NOMO-1 (cell line): ENCODE measurements at regions not wholly inside any gene's neighbourhood (a gene's known extent, or its start where the extent isn't known, plus 50 kb on each side); places are given as distances from the start of the nearest gene placed in this dataset.

Source experiments
- DNase-seq, 2 experiments: peaks; one replicate each; lab custom pipeline; 2025; ENCODE audit not compliant: unreplicated experiment in 2 of 2; lab: John Stamatoyannopoulos, UW

DNA sequence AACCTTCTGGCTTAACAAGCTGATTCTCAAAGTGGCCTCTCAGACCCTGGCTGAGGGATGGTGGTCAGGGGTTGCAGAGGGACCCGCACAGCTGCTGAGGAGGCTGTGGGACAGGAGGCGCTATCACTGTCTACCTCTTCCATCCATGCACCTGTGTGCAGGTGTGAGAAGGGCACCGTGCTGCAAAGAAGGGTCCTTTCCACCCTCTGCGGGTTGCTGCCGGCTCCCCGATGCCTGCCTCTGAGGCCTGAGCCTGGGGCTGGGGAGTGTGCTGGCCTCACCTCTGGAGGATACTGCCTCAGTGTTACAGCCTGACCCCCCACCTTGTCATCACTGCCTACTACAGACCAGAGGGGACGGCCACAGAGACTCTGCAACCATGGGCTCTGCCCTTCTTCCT lies 66.1 kb upstream of the B3GAT1 start:
- no peak for DNase-seq

DNA sequence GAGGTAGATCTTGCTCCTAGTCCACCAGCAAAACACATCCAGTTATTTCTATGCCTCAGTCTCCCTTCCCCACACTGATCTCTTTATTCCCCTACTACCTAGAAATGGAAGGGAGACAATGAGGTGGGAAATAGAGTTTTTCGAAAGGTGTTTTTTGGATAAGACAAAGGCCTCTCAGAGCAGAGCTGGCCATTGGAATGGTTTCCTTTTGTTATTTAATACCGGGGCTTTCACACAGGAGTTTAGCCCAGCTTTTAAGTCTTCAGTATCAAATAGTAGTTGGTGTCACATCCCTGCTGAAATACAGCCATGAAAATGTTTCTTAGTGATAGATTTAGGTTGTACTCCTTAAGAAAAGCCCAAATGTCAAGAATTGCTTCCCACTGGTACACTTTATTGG lies 65.4 kb upstream of the B3GAT1 start:
- DNase-seq = no peak

DNA sequence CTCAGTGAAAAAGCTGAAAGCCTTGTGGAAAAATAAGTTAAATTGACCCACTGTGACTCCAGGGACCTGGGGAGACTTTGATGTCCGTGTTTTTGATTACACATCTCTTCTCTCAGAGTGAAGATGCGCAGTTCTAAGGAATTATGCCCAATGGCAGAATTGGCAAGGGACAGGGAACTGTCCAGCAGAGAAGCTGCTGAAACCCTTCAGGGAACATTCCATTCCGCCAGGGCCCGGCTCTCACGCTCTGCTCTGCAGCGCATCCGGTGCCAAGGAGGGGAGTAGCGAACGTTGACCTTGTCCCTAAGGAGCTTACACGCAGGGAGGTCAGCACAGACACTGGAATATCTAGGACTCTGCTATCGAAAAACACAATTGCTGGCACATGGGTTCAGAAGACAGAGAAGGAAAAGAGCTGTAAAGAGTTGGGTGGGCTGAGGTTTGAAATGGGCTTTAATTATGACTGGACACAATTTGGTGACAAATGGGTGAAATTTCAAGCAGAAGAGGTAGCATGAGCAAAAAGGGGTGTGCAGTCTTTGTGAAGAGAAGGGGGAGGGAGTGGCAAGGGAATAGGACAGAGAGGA lies 64.5 kb upstream of the B3GAT1 start:
- no peak for DNase-seq

DNA sequence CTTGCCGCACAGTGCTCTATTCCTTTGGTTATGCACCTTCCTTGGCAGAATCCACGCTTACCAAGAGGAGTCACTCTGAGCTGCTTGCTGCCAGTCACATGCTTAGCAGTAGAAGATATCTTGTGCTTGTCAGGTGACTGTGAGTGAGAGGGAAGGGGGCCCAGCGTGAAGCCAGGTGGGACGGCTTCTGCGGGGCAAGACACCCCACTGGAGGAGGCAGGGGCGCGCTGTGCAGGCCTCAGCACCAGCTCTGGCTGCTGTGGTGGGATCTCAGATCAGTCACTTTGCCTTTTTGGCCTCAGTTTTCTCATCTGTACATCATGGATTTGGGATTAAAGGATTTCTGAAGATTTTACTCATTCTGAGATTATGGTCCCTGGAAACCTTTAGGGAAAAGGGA lies 63.9 kb upstream of the B3GAT1 start:
- DNase-seq = no peak

DNA sequence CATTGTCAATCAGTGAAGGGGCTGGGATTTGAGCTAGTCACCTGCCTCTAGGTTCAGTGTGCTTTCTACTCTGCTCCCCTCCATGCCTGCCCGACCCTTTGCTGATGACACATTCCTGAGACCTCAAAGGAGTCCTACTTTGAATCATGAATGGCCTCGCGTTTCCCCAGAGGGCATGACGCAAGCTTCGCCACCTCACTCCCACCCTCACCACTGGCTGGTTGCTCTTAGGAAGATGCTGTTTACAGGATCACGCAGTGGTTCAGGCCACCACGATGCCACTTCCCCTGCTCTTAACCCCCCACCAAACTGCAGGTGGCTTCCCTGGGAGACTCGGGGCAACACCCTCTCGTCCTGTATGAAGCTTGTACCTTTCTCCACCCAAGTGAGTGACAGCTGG lies 62.9 kb upstream of the B3GAT1 start:
- DNase-seq = no peak

DNA sequence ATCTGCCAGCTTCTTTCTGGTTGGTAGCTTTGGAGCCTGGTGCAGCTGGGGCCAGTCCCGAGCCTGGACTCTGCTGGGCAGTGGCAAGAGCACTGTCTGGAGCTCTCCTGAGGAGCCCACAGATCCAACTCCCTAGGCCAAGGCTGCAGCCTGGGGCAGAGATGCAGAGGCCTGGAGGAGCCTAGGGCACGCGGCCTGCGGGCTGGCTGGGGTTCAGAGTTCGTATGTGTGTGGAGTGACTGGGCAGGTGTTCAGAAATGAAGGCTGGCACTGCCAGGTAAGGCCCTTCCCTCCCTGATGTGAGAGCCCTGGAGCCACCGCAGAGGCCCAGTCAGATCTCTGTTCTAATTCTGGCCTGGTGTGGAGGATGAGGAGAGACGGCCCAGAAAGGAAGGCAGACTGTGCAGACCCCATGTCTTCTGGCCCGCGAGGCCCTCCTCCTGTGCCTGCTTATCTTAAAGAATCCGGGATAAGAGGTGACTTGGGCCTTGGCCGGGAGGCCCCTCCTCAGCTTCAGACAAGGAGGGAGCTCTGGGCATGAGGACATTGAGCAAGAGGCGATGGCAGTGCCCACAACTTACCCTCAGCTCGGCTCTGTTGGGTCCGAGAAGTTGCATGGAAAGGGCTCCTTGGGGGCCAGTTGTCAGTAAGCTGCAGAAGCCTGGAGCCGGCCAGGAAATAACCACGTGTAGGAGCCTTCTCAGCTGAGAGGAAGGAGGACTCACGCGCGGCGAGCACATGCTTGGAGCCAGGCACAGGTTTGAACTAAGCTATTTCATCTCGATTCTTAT lies 62.2 kb upstream of the B3GAT1 start:
- no peak for DNase-seq

DNA sequence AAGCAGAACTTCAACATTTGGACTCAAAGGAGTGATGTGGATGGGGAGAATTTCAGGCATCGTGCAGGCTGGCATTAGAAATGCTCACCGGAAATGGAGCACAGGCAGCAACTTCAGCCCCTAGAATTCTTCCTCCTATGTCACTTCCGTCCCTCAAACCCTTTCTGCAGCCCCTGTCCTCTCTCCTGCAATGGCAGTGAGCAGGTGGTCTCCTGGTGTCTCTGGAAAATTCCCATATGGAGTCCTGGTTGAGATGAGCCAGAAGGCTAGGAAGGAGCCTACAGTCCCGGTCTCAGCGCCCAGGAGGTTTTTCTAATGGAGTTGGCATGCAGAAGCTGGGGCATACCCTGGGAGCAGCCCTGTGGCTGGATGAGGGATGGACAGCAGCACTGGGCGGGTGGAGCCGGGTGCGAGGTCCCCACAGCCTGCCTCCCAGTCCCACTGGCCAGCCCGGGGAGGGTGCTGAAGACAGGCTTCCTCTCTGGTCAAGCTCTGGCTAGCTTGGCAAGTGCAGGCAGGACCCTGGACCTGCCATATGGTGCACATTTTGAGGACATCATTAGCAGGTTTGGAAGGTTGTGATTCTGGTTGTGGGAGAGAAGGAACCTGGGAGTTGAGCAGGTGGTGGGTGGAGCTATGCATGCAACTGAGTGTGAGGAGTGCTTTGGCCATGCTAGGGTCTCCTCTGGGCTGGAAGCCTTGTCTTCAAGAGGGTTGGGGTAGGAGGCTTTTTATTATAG lies 59.8 kb upstream of the B3GAT1 start:
- DNase-seq = no peak

DNA sequence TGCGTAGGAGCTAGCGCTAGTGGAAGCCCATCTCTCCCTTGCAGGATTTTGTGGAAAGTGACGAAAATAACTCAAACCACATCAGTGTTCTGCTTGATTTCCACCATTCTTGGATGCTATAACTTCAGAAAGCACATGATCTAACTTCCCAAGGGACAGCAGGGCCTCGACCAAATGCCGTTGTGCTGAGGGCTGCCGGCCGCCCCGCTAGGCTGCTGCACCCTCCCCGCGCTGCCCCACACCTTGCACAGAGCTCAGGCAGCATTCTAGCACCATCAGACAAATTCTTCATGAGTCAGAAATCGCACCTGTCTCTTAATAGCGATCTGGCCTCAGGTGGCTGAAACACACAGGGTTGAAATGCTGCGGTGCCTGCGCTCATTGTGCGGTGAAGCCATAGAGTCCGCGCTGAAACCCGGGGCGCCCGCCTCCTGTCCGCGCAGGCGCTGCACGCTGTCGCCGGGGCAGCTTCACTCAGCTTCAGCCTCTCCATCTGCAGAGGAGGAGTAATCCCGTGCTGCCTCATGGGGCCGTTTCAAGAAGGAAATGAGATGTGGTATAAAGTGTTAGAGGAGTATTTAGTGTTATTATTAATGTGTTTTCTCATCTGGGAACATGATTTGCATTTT lies 59.2 kb upstream of the B3GAT1 start:
- no peak for DNase-seq

DNA sequence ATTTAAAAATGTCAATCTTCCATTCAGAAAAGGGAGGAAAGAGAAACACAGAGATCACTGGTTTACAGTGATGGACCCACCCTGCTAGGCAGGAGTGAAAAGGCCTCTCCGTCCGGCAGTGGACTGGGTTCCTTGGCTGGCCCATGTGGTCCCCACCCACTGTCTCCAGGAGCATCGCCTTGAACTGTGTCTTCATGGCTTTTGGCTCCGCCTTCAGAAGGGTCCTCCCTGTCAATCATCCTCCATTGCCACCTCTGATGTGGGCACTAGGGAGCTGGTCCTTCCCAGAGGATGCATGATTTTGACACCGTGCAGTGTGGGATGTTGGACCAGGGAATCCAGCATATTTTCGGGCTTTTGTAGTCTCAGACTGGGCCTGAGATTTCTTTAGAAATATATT lies 58.2 kb upstream of the B3GAT1 start:
- no peak for DNase-seq

DNA sequence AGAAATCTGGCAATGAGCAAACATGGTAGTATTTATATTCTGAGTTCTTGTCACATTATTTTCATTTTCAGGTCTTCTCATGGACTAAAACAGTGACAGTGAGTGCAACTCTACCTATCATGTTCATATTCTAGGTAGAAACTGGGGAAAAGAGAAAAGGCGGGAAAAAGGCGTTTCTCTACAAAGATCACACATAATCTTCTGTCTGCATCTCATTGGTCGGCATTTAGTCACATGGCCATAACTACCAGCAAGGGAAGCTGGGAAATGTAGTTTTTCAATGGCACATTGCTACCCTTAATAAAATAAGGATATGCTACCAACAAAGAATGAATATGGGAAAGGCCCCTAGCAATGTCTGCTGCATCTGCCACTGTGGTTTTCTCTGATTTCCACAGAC lies 57.6 kb upstream of the B3GAT1 start:
- DNase-seq = no peak

DNA sequence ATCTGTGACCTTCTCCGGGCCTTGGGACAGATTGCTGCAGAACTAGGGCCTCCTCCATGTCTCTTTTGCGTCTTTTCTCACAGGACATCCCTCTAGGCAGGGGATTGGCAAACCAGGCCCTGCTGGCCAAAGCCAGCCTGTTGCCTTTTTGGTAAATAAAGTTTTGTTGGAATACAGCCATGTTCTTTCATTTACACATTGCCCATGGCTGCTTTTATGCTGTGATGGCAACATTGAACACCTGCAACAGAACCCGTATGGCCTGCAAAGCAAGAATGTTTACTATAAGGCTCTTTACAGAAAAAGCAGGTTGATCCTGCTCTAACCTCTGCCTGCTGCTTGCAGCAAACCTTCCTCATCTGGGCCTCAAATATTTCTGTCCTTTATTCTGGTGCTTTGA lies 56.8 kb upstream of the B3GAT1 start:
- no peak for DNase-seq

DNA sequence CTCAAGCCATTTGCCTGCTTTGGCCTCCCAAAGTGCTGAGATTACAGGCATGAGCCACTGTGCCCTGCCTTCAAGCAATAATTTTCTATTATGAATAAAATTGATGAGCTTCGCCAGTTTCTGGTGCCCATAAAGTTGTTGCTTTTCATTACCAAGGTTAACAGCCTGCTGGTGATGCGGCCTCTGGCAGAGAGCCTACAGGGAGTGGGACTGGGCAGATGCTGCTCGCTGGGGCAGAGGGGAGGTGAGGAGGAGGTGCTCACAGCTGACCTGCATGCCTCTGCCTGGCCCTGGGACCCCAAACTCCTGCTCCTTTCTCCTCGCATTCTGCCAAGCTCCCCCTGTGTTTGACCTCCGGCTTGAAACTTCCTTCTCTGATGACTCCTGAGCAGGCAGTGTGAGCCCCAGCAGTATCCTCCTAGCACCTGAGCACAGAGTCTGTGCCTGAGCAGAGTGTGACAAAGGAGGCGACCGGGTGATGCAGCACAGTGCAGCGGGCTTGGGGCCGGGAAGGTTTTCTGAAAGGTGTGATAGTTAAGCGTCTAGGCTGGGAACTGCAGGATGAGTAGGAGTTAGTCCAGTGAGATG lies 56.1 kb upstream of the B3GAT1 start:
- no peak for DNase-seq

DNA sequence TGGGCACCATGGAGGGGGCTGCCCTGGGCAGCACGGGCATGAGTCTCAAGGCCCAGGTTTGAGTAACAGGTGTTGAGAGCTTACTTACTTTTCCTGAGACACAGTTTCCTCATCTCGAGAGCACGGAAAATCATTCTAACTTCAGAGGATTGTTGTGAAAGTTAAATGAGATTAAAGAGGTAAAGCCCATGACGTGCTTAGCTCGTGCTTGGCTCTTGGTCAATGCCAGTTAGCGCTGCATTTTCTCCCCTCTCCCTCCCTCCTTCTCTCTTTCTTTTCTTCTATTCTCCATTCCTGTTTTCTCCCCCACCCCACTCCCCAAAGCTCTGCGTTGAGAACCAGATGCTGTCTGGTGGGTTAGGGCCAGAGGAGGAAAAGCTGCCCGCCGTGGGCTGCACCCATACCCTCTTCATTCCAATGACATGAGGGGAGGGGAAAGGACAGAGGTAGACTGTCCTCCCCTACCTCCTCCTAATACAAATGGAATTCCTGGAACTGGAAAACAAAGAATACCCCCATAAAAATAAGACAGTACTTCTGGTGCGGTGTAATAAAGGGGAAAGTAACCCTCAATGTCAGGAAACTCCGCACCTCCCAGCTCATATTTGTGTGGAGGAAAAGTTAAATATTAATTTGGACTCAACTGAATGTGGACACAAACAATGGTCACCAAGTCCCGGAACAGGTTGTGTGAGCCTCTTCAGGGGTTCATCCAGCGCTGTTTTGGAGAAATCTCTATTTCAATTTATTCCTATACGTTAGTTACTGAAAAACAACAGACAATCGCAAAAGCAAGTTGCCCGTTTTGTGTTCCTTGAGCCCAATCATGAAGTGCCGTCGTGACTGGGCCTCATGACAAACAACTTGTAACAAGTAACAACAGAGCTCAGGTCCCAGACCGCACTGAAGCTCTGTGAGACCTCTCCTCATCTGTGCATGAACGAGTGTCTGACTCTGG lies 54.8 kb upstream of the B3GAT1 start:
- no peak for DNase-seq

DNA sequence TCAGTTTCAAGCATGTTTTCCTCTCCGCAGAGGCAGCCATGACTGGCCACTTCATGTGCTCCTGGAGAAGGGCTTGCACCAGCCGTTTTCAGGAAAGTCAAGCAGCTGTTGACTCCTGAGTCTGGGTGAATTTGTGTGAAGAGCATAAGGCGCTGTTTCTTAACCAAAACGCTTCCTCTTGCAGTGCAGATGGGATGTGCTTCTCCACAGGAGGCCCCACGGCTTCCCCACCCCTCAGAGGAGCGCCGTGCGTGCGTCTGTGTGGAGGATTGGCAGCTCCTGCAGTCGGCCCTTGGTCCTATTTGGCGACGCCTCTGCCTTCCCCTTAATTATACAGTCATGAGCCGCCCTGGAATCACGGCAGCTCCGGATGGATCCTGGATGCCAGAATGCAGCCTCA lies 54.1 kb upstream of the B3GAT1 start:
- no peak for DNase-seq

DNA sequence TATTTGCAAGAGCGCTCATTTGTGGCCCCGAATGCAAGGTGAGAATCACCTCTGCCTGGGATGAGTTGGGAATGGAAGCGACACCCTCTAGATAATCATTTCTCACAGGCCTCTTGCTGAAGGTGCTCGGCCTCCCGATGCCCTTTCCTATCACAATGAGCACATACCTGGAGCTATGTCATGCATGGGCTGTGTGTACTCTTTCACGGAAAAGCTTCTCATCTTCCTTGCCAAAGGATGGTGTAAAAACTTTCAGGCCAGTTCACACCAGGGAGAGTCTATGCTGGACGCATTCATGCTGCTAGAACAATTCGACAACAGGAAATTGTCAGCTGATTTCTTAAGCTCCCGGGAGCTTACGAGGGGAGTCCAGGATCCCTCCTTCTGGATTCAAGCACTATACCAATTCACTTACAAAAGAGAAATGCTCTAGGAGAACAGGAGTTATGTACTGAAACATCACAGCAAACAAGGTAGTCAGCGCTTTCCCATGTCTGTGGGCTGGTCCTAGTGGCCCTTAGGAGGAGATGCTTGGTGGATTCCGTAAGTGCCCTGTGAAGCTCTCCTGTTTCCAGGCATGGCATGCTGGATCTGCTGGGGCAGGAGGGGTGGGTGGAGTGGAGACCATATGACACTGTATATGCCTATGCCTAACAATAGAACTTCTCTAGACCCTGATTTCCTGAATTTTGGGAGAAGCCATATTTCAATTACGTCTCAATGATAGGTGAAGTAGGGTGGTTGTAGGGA lies 53.1 kb upstream of the B3GAT1 start:
- DNase-seq = no peak

DNA sequence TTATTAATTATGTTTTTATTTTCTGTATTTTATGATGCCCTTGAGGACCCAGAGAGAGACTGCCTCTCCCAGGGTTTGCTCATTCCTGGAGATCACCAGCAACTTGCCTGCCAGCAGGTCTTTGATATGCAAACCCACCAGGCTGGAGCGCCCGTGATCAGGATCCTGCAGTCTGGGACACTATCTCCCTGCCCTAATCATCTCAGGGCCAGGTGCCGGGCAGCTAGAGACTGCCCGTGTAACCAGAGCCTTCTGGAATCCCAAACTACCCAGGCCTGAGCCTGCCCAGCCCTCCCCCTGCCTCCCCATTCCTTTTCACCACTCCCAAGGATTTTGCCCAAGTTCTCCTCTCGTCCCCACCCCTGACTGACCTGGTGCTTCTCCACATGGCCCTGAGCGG lies 52.2 kb upstream of the B3GAT1 start:
- no peak for DNase-seq

DNA sequence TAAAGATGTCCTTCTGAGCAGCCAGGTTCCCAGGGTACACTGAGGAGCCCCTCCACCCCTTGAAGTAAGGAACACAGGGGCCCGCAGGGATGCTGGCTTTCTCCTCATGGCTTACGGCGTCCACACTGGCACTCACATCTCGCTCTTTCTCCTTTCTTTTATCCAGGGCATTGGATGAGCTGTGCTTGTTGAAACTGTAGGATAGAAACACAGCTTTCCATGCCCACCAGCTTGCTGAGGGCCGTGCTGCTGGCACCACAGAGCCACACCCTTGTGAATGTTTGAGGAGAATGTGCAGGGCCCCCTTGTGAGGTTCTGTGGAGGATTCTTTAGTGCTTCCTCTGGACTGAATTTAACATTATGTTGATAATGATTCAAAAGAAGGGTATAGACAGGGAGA lies 51.7 kb upstream of the B3GAT1 start:
- DNase-seq = no peak
